NT2/D1 (cell line): ENCODE measurements at regions not wholly inside any gene's neighbourhood (a gene's known extent, or its start where the extent isn't known, plus 50 kb on each side); places are given as distances from the start of the nearest gene placed in this dataset.

ENCODE experiments used
- DNase-seq: peaks from one replicate; pipeline ENCODE4 v3.0.0-alpha.2; 2011; ENCODE audit warnings: low read depth, low spot score
- H3K27me3 ChIP-seq: 2 replicates; pipeline ENCODE4 v1.6.0; 2011; ENCODE audit warnings: mild to moderate bottlenecking; ENCODE audit not compliant: insufficient read length, insufficient read depth
- H3K36me3 ChIP-seq: 2 replicates; pipeline ENCODE4 v1.6.1; 2011; ENCODE audit warnings: mild to moderate bottlenecking, low read length, mixed read lengths; ENCODE audit not compliant: insufficient read depth, insufficient read length
- H3K4me1 ChIP-seq: 2 replicates; pipeline ENCODE4 v1.5.1; 2011; ENCODE audit not compliant: insufficient read depth, insufficient read length
- H3K4me3 ChIP-seq: 2 replicates; pipeline ENCODE4 v1.5.1; 2011; ENCODE audit warnings: low read depth; ENCODE audit not compliant: insufficient read length
- H3K9ac ChIP-seq: 2 replicates; pipeline ENCODE4 v1.6.0; 2011; ENCODE audit warnings: low read depth; ENCODE audit not compliant: insufficient read length
- H3K9me3 ChIP-seq: 2 replicates; pipeline ENCODE4 v1.5.1; 2011; ENCODE audit warnings: mild to moderate bottlenecking, low read length; ENCODE audit not compliant: insufficient read depth
- SUZ12 ChIP-seq: IDR thresholded peaks from 2 replicates; pipeline ENCODE4 v1.6.1; 2011; ENCODE audit not compliant: insufficient read length, insufficient read depth; ENCODE audit errors: extremely low read depth
- YY1 ChIP-seq: IDR thresholded peaks from 2 replicates; pipeline ENCODE4 v1.6.1; 2011; ENCODE audit not compliant: insufficient read length, insufficient read depth
- ZNF274 ChIP-seq: IDR thresholded peaks from 2 replicates; pipeline ENCODE4 v1.6.1; 2011; ENCODE audit warnings: mild to moderate bottlenecking, low read depth, low read length

- H3K36me3 ChIP-seq = no peaks in the 10 kb centered on the region
- H3K4me3 ChIP-seq = no peak overlapping the region
- H3K4me1 ChIP-seq = peaks cover 3% of the 10 kb centered on the region
- DNase-seq = no peak
- no peaks in the 10 kb centered on the region for H3K9me3 ChIP-seq
- no peak for TF ChIP-seq ZNF274
- no peak for TF ChIP-seq SUZ12
- no peak for TF ChIP-seq YY1
- H3K27me3 ChIP-seq = no peaks in the 10 kb centered on the region
- H3K9ac ChIP-seq = no peak overlapping the region
These were observed 275.2 kb downstream of the SHQ1 start for GRCh38 chr3:72573051-72573450.

DNA sequence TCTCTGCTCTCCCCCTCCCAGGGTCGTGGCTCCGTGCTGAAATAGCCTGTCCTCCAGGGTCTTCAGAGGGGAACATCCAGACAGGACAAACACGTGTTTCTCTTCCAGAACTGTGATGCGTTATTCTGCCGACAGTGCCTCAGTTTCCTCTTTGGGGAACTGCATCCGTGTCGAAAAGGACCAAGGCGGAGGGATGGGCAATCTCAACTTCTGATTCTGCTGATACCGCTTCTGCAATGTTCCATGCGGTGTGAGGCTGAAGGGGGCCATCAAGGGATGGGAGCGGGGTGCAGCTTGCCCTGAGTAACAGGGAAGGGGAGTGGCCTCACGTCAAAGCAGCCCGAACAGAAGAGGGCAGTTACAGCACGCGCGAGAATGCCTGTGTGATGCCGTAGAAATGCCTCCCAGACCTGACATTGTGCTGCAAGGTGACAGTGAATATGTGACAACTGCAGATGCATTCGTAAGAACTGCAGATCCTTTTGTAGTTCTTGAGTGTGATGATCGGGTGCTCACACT, 275.7 kb downstream of the SHQ1 start:
- no peak for TF ChIP-seq SUZ12
- no peak for TF ChIP-seq YY1
- TF ChIP-seq ZNF274 = no peak
- no peak overlapping the region for H3K9ac ChIP-seq
- no peak for DNase-seq
- H3K4me3 ChIP-seq = no peak overlapping the region
- no peaks in the 10 kb centered on the region for H3K9me3 ChIP-seq
- H3K4me1 ChIP-seq = peaks cover 3% of the 10 kb centered on the region
- H3K36me3 ChIP-seq = no peaks in the 10 kb centered on the region
- no peaks in the 10 kb centered on the region for H3K27me3 ChIP-seq

GRCh38 chr3:72571638-72572114, 276.6 kb downstream of the SHQ1 start:
- Histone ChIP-seq H3K9me3 (no peaks in the 10 kb centered on the region), H3K4me1 (peaks cover 3% of the 10 kb centered on the region), H3K9ac (no peak overlapping the region), H3K27me3 (no peaks in the 10 kb centered on the region), H3K36me3 (no peaks in the 10 kb centered on the region), H3K4me3 (no peak overlapping the region)
- TF ChIP-seq YY1 (no peak), SUZ12 (no peak), ZNF274 (no peak)
- DNase-seq = no peak

DNA sequence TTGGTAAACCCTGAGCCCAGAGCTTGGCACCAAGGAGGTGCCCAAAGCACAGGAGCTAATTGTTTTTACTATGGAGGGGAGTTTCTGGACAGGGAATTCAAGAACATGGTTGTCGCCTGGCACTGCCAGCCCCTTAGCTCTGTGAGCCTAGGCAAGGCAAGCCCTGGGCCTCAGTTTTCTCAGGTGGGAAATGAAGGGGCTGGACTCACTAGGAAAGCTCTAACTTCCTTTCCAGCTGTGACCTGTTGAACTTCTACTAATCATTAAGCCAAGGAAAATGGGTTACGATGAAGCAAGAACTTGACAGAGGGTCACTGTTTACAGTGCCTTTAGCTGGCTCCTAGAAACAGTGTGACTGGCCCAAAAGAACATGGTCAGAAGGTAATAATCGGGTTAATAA, 277.2 kb downstream of the SHQ1 start:
- Histone ChIP-seq H3K36me3 (no peaks in the 10 kb centered on the region), H3K4me1 (peaks cover 3% of the 10 kb centered on the region), H3K27me3 (no peaks in the 10 kb centered on the region), H3K9ac (no peak overlapping the region), H3K9me3 (no peaks in the 10 kb centered on the region), H3K4me3 (no peak overlapping the region)
- DNase-seq = no peak
- TF ChIP-seq SUZ12 = no peak
- no peak for TF ChIP-seq ZNF274
- TF ChIP-seq YY1 = no peak

DNA sequence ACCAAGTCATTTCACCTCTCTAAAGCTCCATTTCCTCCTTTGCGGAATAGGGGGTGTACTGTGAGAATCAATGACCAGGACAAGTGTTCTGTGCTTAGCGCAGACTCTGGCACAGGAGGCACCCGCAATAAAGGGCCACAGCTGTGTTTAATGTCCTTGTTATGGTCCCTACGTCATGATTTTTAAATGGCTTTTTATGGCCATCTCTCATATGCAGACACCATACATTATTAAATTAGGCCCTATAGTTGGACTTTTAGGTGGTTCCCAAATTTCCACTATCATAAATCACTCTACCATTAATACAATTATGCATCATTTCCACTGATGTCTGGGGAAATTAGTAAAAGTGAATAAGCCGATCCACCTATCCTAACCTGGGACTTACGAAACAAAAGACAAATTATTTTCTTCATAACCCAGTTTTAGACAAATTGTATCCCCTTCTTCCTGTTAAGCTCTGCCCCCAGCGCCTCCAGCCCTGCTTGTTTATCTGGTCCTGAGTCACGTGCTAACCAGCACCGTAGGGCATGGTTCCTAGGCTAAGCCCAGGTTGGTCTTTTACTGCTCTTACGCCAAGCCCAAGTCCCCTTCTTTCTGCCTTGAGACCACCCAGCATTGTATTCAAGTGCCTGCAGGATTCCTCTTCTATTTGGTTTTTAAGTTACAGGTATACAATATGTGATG, 278.3 kb downstream of the SHQ1 start:
- H3K9me3 ChIP-seq = no peaks in the 10 kb centered on the region
- H3K4me3 ChIP-seq = no peak overlapping the region
- H3K27me3 ChIP-seq = no peaks in the 10 kb centered on the region
- TF ChIP-seq YY1 (no peak), ZNF274 (no peak), SUZ12 (no peak)
- DNase-seq = no peak
- no peaks in the 10 kb centered on the region for H3K36me3 ChIP-seq
- no peak overlapping the region for H3K9ac ChIP-seq
- H3K4me1 ChIP-seq = peaks cover 7% of the 10 kb centered on the region

GRCh38 chr3:72568083-72568482, 280.2 kb downstream of the SHQ1 start:
- Histone ChIP-seq H3K9me3 (no peaks in the 10 kb centered on the region), H3K27me3 (no peaks in the 10 kb centered on the region), H3K4me1 (peaks cover 7% of the 10 kb centered on the region), H3K4me3 (no peak overlapping the region), H3K9ac (no peak overlapping the region), H3K36me3 (no peaks in the 10 kb centered on the region)
- TF ChIP-seq SUZ12 = no peak
- no peak for TF ChIP-seq ZNF274
- TF ChIP-seq YY1 = no peak
- no peak for DNase-seq

GRCh38 chr3:72567474-72567873, 280.8 kb downstream of the SHQ1 start:
- Histone ChIP-seq H3K4me1 (peaks cover 7% of the 10 kb centered on the region), H3K27me3 (no peaks in the 10 kb centered on the region), H3K9ac (no peak overlapping the region), H3K9me3 (peaks cover 2% of the 10 kb centered on the region; the same call in 1 of the 2 replicates), H3K4me3 (no peak overlapping the region), H3K36me3 (no peaks in the 10 kb centered on the region)
- no peak for TF ChIP-seq YY1
- TF ChIP-seq SUZ12 = no peak
- no peak for TF ChIP-seq ZNF274
- no peak for DNase-seq
